ENCODE measurements at regions not wholly inside any gene's neighbourhood (a gene's known extent, or its start where the extent isn't known, plus 50 kb on each side); places are given as distances from the start of the nearest gene placed in this dataset.

DNA sequence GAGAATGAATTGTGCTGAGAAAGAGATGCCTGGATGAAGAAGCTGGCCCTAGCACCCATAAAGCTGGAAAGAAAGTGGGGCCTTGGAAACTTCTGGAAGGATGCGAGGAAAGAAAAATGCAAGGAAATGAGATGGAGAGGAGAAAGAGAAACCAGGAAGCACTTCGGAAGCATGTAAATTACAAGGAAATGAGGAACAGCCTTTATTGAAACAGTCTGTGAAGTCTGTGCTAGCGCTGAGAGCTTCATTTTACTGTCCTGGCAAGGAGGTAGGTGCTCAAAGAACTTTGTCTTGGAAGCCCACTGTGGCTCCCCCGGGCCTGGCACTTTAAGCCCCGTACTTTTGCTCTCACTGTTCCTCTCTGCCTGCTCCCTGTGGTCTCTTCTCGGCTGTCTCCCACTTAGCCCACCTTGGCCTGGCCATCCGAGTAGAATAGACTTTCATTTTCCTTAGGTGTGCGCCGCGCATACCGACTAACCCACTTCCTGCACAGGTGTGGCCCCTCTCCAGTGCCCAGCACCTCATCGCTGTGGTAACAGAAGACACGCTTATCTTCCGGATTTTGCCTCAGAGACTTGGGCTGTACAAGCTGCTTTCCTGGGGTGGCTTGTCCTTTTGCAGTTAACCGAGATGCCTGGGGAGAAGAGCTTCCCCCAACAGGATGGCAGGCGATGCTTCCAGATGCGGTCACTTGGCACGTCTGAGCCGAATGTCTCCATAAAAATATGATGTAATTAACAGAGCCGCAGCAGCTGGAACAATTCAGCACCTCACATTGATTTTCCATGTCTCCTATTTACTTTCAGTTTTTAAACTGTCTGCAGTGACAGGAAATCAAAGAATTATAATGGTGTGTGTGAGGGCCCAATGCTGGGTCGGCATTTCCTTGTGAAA lies 199.6 kb downstream of the HRH4 start:
- H3K4me3 ChIP-seq (ENCODE audit: insufficient read depth, low read depth, low read length) = no peak overlapping the region
- H2BK15ac ChIP-seq (ENCODE audit: low read depth, low read length) = peak overlapping the region; percentile 72; the same call in 2 of the 3 replicates
- H4K20me1 ChIP-seq (ENCODE audit: insufficient read depth, low read length) = no peaks in the 10 kb centered on the region
- CTCF ChIA-PET = interaction anchor here (1.4 kb wide), 1 partner anchor 66 kb away, joined by 4 read pairs; no protein-coding TSS in a partner anchor
- TF ChIP-seq BHLHE40 (IDR thresholded peaks at IDR 0.05; ENCODE audit: low read depth, low read length) (no peak), RAD21 (IDR thresholded peaks at IDR 0.05; ENCODE audit: low read length) (no peak), RCOR1 (IDR thresholded peaks at IDR 0.05; ENCODE audit: insufficient replicate concordance, low read length) (no peak), POLR2A (IDR thresholded peaks at IDR 0.05; ENCODE audit: low read depth, low read length) (no peak), MAZ (IDR thresholded peaks at IDR 0.05; ENCODE audit: borderline replicate concordance, low read depth, low read length) (no peak), NFE2L2 (IDR thresholded peaks at IDR 0.05; ENCODE audit: low read depth, low read length) (no peak), SMC3 (IDR thresholded peaks at IDR 0.05; ENCODE audit: low read depth, low read length) (no peak)
- TF ChIP-seq, protein P1, sequence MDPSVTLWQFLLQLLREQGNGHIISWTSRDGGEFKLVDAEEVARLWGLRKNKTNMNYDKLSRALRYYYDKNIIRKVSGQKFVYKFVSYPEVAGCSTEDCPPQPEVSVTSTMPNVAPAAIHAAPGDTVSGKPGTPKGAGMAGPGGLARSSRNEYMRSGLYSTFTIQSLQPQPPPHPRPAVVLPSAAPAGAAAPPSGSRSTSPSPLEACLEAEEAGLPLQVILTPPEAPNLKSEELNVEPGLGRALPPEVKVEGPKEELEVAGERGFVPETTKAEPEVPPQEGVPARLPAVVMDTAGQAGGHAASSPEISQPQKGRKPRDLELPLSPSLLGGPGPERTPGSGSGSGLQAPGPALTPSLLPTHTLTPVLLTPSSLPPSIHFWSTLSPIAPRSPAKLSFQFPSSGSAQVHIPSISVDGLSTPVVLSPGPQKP (IDR thresholded peaks at IDR 0.05; ENCODE audit: borderline replicate concordance, low read depth, low read length) = no peak
- H3K9me1 ChIP-seq (ENCODE audit: insufficient read depth, low read length) = peaks cover 15% of the 10 kb centered on the region
- intact Hi-C loops (cut with micrococcal nuclease) = loop anchor here (2.0 kb wide), 1 partner anchor 15 kb away; no protein-coding TSS in a partner anchor
- peak overlapping the region; percentile 46 to 58; a peak in 3 of 4 replicates for H4K8ac ChIP-seq (ENCODE audit: low read depth in 2 of 2, low read length in 2 of 2)
- no peaks in the 10 kb centered on the region for H3K36me3 ChIP-seq (ENCODE audit: control insufficient read depth, insufficient read depth, low read length)
- H3K9me3 ChIP-seq (ENCODE audit: control insufficient read depth, insufficient read depth, low read length) = no peaks in the 10 kb centered on the region
- 0 out of 2 replicates have a peak, but pooled peaks have one; percentile 12 for ATAC-seq (ENCODE audit: low read depth)
- peak overlapping the region; percentile 69 for H3K14ac ChIP-seq (replicated peaks; ENCODE audit: low read depth, low read length)
- peak overlapping the region; percentile 88 for H2BK20ac ChIP-seq (ENCODE audit: low read depth, low read length)
- H3K27ac ChIP-seq (ENCODE audit: insufficient read depth, low read length) = peak overlapping the region; percentile 35; the same call in 1 of the 2 replicates
- H3K4me2 ChIP-seq (ENCODE audit: low read depth, low read length) = peak overlapping the region; percentile 89
- H3K4ac ChIP-seq (ENCODE audit: low read depth, low read length) = peak overlapping the region; percentile 66
- H3K27me3 ChIP-seq (ENCODE audit: control insufficient read depth, insufficient read depth, low read length) = peaks cover 3% of the 10 kb centered on the region
- WGBS, 2 experiments (ENCODE audit: extremely low coverage in 2 of 2, insufficient read length in 1 of 2) = 74% methylated on average over 13 of the region's 21 CpGs; no CpG with 5 or more reads in 1 of the 2 experiments
- in situ Hi-C loops (cut with MboI; ENCODE audit: low sequenced_read_pairs) = no loop called here
- peak overlapping the region; percentile 67 for H2AK9ac ChIP-seq (replicated peaks; ENCODE audit: low read depth, low read length, poor library complexity)
- DNase-seq = peak; percentile 18
- no peaks in the 10 kb centered on the region for H3K79me1 ChIP-seq (ENCODE audit: low read depth in 1 of 2, low read length in 2 of 2)
- H3K23ac ChIP-seq (ENCODE audit: low read depth, low read length) = peak overlapping the region; percentile 19
- peak overlapping the region; percentile 95 for H3K18ac ChIP-seq (ENCODE audit: low read depth, low read length)
- BruUV-seq (replicated peaks) = no TSS peak
- H2AFZ ChIP-seq (replicated peaks; ENCODE audit: low read length, poor library complexity) = peak overlapping the region; percentile 84
- H2BK120ac ChIP-seq (ENCODE audit: low read depth, low read length) = peak overlapping the region; percentile 91
- dilution Hi-C loops (cut with HindIII; ENCODE audit: low sequenced_read_pairs, unreplicated experiment) = no loop called here
- POLR2A ChIA-PET (ENCODE audit: unreplicated experiment) = interaction anchor here (0.7 to 1.0 kb wide), 3 partner anchors 46 to 521 kb away, joined by 3 to 8 read pairs (median 3); partner anchors contain the start of gene CABYR
- H3K4me1 ChIP-seq (ENCODE audit: control insufficient read depth, insufficient read depth, low read length) = peaks cover 26% of the 10 kb centered on the region
- H2AK5ac ChIP-seq (ENCODE audit: low read depth, low read length) = peak overlapping the region; percentile 0
- H4K5ac ChIP-seq (ENCODE audit: low read depth, low read length) = peak overlapping the region; percentile 96
- peak overlapping the region; percentile 7; the same call in 1 of the 2 replicates for H3K56ac ChIP-seq (ENCODE audit: extremely low read depth, insufficient read depth, low read length)
- peak overlapping the region; percentile 77 for H4K91ac ChIP-seq (ENCODE audit: insufficient read depth, low read depth, low read length)
- H2BK5ac ChIP-seq (ENCODE audit: low read depth, low read length, poor library complexity, severe bottlenecking) = no peak overlapping the region
- H3K9ac ChIP-seq (ENCODE audit: low read depth, low read length) = peak overlapping the region; percentile 16
